HepG2 (cell line): ENCODE measurements at regions not wholly inside any gene's neighbourhood (a gene's known extent, or its start where the extent isn't known, plus 50 kb on each side); places are given as distances from the start of the nearest gene placed in this dataset.

ENCODE experiments used
- ATAC-seq: fragments of 200-7000 bp; cut with Tn5 transposase; 3 replicates; pipeline ENCODE4 v1.9.1; 2020; ENCODE audit warnings: mild to moderate bottlenecking, moderate library complexity
- BruUV-seq: library from RNA; stranded (reverse); fragments of 400-500 nt; replicated peaks from 2 replicates; lab custom pipeline; 2021; lab: Mats Ljungman, UMichigan
- CTCF ChIA-PET: fragments of 300-600 bp; formaldehyde crosslinking; extraction: SDS; loops from one replicate; lab custom pipeline; 2021; ENCODE audit warnings: low total read pairs, inconsistent platforms, low intra/inter-chr PET ratio; lab: Yijun Ruan, JAX
- POLR2A ChIA-PET: fragments of 350-600 bp; sonication (Branson Sonifier 250); formaldehyde crosslinking; loops from one replicate; lab custom pipeline; 2020; ENCODE audit warnings: antibody characterized with exemption, inconsistent platforms; lab: Yijun Ruan, JAX
- DNase-seq: peaks from one replicate; pipeline ENCODE4 v3.0.0-alpha.2; 2015; ENCODE audit warnings: low spot score
- FAIRE-seq: peaks from 3 replicates; lab custom pipeline; 2011; peaks lifted over from hg19 to GRCh38; lab: Jason Lieb, UNC
- H2AFZ ChIP-seq: one replicate; pipeline ENCODE4 v1.6.1; 2011; ENCODE audit warnings: low read length, inconsistent platforms
- H3K27ac ChIP-seq: fragments of 300-600 bp; 3 replicates; pipeline ENCODE4 v1.8.0; 2011; ENCODE audit warnings: mixed run types, mild to moderate bottlenecking, mixed read lengths, low read length, inconsistent platforms; ENCODE audit not compliant: insufficient read depth; ENCODE audit errors: extremely low read length
- H3K27me3 ChIP-seq, 2 experiments: fragments of 200-600 bp in 1 of 2; 2 replicates in 1 of 2; 3 replicates in 1 of 2; pipeline versions ENCODE4 v1.6.0 to v1.8.0; 2011; ENCODE audit warnings: low read length in 2 of 2, mild to moderate bottlenecking in 2 of 2, moderate library complexity in 2 of 2, inconsistent platforms in 1 of 2; ENCODE audit not compliant: insufficient read depth in 2 of 2, control insufficient read depth in 1 of 2
- H3K36me3 ChIP-seq, 2 experiments: fragments of 200-600 bp in 1 of 2; replicated peaks in 1 of 2; 2 replicates in 1 of 2; 3 replicates in 1 of 2; pipeline versions ENCODE4 v1.5.1 to v1.8.0; 2011; ENCODE audit warnings: low read length in 2 of 2, inconsistent platforms in 1 of 2; ENCODE audit not compliant: insufficient read depth in 2 of 2, control insufficient read depth in 1 of 2
- H3K4me1 ChIP-seq: 2 replicates; pipeline ENCODE4 v1.5.1; 2012; ENCODE audit warnings: low read length, inconsistent platforms; ENCODE audit not compliant: insufficient read depth
- H3K4me2 ChIP-seq: 2 replicates; pipeline ENCODE4 v1.6.0; 2011; ENCODE audit warnings: low read depth, low read length, inconsistent platforms
- H3K4me3 ChIP-seq, 3 experiments: fragments of 200-600 bp in 1 of 3; sonication (generic), shearing (Covaris generic) in 1 of 3; replicated peaks in 1 of 3; 2 replicates each; pipeline ENCODE4 v1.5.1; 2011 to 2016; ENCODE audit warnings: low read length in 3 of 3, inconsistent platforms in 2 of 3, low read depth in 2 of 3, mild to moderate bottlenecking in 2 of 3, control low read depth in 1 of 3, mixed read lengths in 1 of 3; ENCODE audit not compliant: insufficient read depth in 1 of 3
- H3K79me2 ChIP-seq: one replicate; pipeline ENCODE4 v1.6.1; 2011; ENCODE audit warnings: low read length, inconsistent platforms; ENCODE audit not compliant: insufficient read depth
- H3K9ac ChIP-seq: 2 replicates; pipeline ENCODE4 v1.6.0; 2011; ENCODE audit warnings: mild to moderate bottlenecking, low read depth, low read length, inconsistent platforms; ENCODE audit not compliant: insufficient read depth
- H3K9me3 ChIP-seq: 2 replicates; pipeline ENCODE4 v1.5.1; 2012; ENCODE audit warnings: mild to moderate bottlenecking, low read length
- H4K20me1 ChIP-seq: 2 replicates; pipeline ENCODE4 v1.6.0; 2011; ENCODE audit warnings: inconsistent platforms, mild to moderate bottlenecking, low read length, moderate library complexity; ENCODE audit not compliant: insufficient read depth
- AGO1 ChIP-seq: fragments of 200-400 bp; formaldehyde crosslinking; IDR thresholded peaks from 2 replicates; pipeline ENCODE4 v1.6.1; 2017; ENCODE audit warnings: mild to moderate bottlenecking, low read depth, low read length, moderate library complexity; ENCODE audit not compliant: poor library complexity, severe bottlenecking
- AHR ChIP-seq: IDR thresholded peaks from 2 replicates; pipeline ENCODE4 v1.6.1; 2018; ENCODE audit warnings: missing genetic modification reagents, missing compliant biosample characterization
- E2F1 ChIP-seq: sonication (generic); formaldehyde crosslinking; IDR thresholded peaks from 2 replicates; pipeline ENCODE4 v1.5.0; 2020; ENCODE audit warnings: missing genetic modification reagents
- FUBP1 ChIP-seq: sonication (generic); formaldehyde crosslinking; IDR thresholded peaks from 2 replicates; pipeline ENCODE4 v1.5.1; 2020; ENCODE audit warnings: missing genetic modification reagents, mild to moderate bottlenecking, borderline replicate concordance
- KMT2A ChIP-seq: sonication (generic); formaldehyde crosslinking; IDR thresholded peaks from 2 replicates; pipeline ENCODE4 v1.4.0; 2020; ENCODE audit warnings: missing genetic modification reagents
- REL ChIP-seq: sonication (generic); formaldehyde crosslinking; conservative IDR thresholded peaks from 2 replicates; pipeline ENCODE4 v1.8.0; 2022; ENCODE audit warnings: mild to moderate bottlenecking, missing genetic modification reagents, moderate library complexity
- SIN3A ChIP-seq: IDR thresholded peaks from 2 replicates; pipeline ENCODE4 v1.6.1; 2011; ENCODE audit warnings: low read depth, mild to moderate bottlenecking, control low read depth, low read length, borderline replicate concordance
- SMC3 ChIP-seq: IDR thresholded peaks from 2 replicates; pipeline ENCODE4 v1.6.1; 2011; ENCODE audit warnings: low read length, improper control_type of control experiment
- TBX2 ChIP-seq: sonication (generic); formaldehyde crosslinking; IDR thresholded peaks from 2 replicates; pipeline ENCODE4 v1.5.0; 2020; ENCODE audit warnings: missing genetic modification reagents, mild to moderate bottlenecking, borderline replicate concordance
- YEATS2 ChIP-seq: sonication (generic); formaldehyde crosslinking; IDR thresholded peaks from 2 replicates; pipeline ENCODE4 v1.4.0; 2020; ENCODE audit warnings: missing genetic modification reagents, borderline replicate concordance
- ZBTB21 ChIP-seq: sonication (generic); formaldehyde crosslinking; IDR thresholded peaks from 2 replicates; pipeline ENCODE4 v1.4.0; 2020; ENCODE audit warnings: missing genetic modification reagents
- ZBTB39 ChIP-seq: sonication (generic); formaldehyde crosslinking; IDR thresholded peaks from 2 replicates; pipeline ENCODE4 v1.5.0; 2020; ENCODE audit warnings: missing genetic modification reagents
- ZEB1 ChIP-seq: IDR thresholded peaks from 2 replicates; pipeline ENCODE4 v1.6.1; 2012; ENCODE audit warnings: mild to moderate bottlenecking, low read depth, inconsistent platforms; ENCODE audit not compliant: insufficient replicate concordance
- ZNF20 ChIP-seq: sonication (generic); formaldehyde crosslinking; IDR thresholded peaks from 2 replicates; pipeline ENCODE4 v1.4.0; 2020; ENCODE audit warnings: mild to moderate bottlenecking, moderate library complexity, missing genetic modification reagents
- ZNF331 ChIP-seq: sonication (generic); formaldehyde crosslinking; IDR thresholded peaks from 2 replicates; pipeline ENCODE4 v1.4.0; 2020; ENCODE audit warnings: missing genetic modification reagents
- ZNF550 ChIP-seq: sonication (generic); formaldehyde crosslinking; IDR thresholded peaks from 2 replicates; pipeline ENCODE4 v1.4.0; 2020; ENCODE audit warnings: mild to moderate bottlenecking, missing genetic modification reagents, borderline replicate concordance
- ZNF556 ChIP-seq: sonication (generic); formaldehyde crosslinking; IDR thresholded peaks from 2 replicates; pipeline ENCODE4 v1.4.0; 2020; ENCODE audit warnings: mild to moderate bottlenecking, missing genetic modification reagents, borderline replicate concordance
- ZNF598 ChIP-seq: sonication (generic); formaldehyde crosslinking; IDR thresholded peaks from 2 replicates; pipeline ENCODE4 v1.5.1; 2020; ENCODE audit warnings: mild to moderate bottlenecking, missing genetic modification reagents, borderline replicate concordance
- WGBS: methylation state at CpG from one replicate; pipeline ENCODE4 v1.1.6; 2017; ENCODE audit warnings: low lambda C conversion rate; 5-methylcytosine and 5-hydroxymethylcytosine counted together
- in situ Hi-C: cut with HindIII; loops from 2 replicates; pipeline ENCODE4 v1.10.0; 2017; ENCODE audit warnings: low pct_unique_long_range_greater_than_20kb; ENCODE audit not compliant: extremely low pct_ligation_motif_present
- intact Hi-C: fragments of 100-400 bp; cut with micrococcal nuclease; formaldehyde crosslinking; loops from one replicate; pipeline ENCODE4 v1.10.0; 2022; ENCODE audit not compliant: unreplicated experiment

GRCh38 chr5:107764976-107765804 lies 94.5 kb upstream of the EFNA5 start (continued):
- TF ChIP-seq AHR, result no peak

GRCh38 chr5:107764282-107764681 lies 93.5 kb upstream of the EFNA5 start:
- Histone ChIP-seq H3K4me2 (no peak overlapping the region), H3K79me2 (no peaks in the 10 kb centered on the region), H3K4me1 (no peaks in the 10 kb centered on the region), H2AFZ (no peak overlapping the region), H4K20me1 (no peaks in the 10 kb centered on the region), H3K36me3 (no peaks in the 10 kb centered on the region), H3K4me3 (no peak overlapping the region), H3K9ac (no peak overlapping the region), H3K27ac (no peak overlapping the region), H3K9me3 (no peaks in the 10 kb centered on the region), H3K27me3 (no peaks in the 10 kb centered on the region)
- ChIA-PET POLR2A (no interaction called here), CTCF (no interaction called here)
- WGBS, result 35% methylated on average over 5 of the region's 5 CpGs
- no TSS peak for BruUV-seq
- DNase-seq, result no peak
- intact Hi-C loops (no loop called here), in situ Hi-C loops (no loop called here)
- no peak for ATAC-seq
- no peak for FAIRE-seq
- TF ChIP-seq ZNF331 (CRISPR knock-in tag) (no peak), ZNF556 (CRISPR knock-in tag) (no peak), AGO1 (no peak), ZNF550 (CRISPR knock-in tag) (no peak), ZBTB39 (CRISPR knock-in tag) (no peak), YEATS2 (CRISPR knock-in tag) (no peak), TBX2 (CRISPR knock-in tag) (no peak), E2F1 (CRISPR knock-in tag) (no peak), FUBP1 (no peak), ZEB1 (no peak), KMT2A (CRISPR knock-in tag) (no peak), REL (CRISPR knock-in tag) (no peak), SIN3A (no peak), ZNF20 (no peak), ZBTB21 (no peak), ZNF598 (CRISPR knock-in tag) (no peak), SMC3 (no peak)
